ENCODE measurements at regions not wholly inside any gene's neighbourhood (a gene's known extent, or its start where the extent isn't known, plus 50 kb on each side); places are given as distances from the start of the nearest gene placed in this dataset.
A peak's percentile ranks its signal among the peaks of the same experiment; 100 is the strongest.

GRCh38 chr7:140229591-140230515 lies 53.1 kb upstream of the KDM7A start (continued):
- TF ChIP-seq, protein P1, sequence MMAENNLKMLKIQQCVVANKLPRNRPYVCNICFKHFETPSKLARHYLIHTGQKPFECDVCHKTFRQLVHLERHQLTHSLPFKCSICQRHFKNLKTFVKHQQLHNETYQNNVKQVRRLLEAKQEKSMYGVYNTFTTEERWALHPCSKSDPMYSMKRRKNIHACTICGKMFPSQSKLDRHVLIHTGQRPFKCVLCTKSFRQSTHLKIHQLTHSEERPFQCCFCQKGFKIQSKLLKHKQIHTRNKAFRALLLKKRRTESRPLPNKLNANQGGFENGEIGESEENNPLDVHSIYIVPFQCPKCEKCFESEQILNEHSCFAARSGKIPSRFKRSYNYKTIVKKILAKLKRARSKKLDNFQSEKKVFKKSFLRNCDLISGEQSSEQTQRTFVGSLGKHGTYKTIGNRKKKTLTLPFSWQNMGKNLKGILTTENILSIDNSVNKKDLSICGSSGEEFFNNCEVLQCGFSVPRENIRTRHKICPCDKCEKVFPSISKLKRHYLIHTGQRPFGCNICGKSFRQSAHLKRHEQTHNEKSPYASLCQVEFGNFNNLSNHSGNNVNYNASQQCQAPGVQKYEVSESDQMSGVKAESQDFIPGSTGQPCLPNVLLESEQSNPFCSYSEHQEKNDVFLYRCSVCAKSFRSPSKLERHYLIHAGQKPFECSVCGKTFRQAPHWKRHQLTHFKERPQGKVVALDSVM (CRISPR knock-in tag; IDR thresholded peaks at IDR 0.05): peak; percentile 46; the same call in 1 of the 2 replicates
- TF ChIP-seq BRCA1 (CRISPR knock-in tag; IDR thresholded peaks at IDR 0.05): peak; percentile 79; the same call in 1 of the 2 replicates
- peak; percentile 83 for TF ChIP-seq ZNF329 (CRISPR knock-in tag; IDR thresholded peaks at IDR 0.05; ENCODE audit: low read depth)
- TF ChIP-seq XBP1 (CRISPR knock-in tag; IDR thresholded peaks at IDR 0.05): peak; percentile 54; the same call in 1 of the 2 replicates
- TF ChIP-seq U2AF1 (optimal IDR thresholded peaks at IDR 0.05; ENCODE audit: low read depth, low read length): peak; percentile 54
- 0 out of 2 replicates have a peak, but pooled peaks have one; percentile 15 for TF ChIP-seq PHF20 (CRISPR knock-in tag; IDR thresholded peaks at IDR 0.05)
- TF ChIP-seq ISL2 (CRISPR knock-in tag; IDR thresholded peaks at IDR 0.05): peak; percentile 99
- no peak for TF ChIP-seq ZNF431 (CRISPR knock-in tag; IDR thresholded peaks at IDR 0.05; ENCODE audit: borderline replicate concordance, low read depth)
- TF ChIP-seq TEAD2 (CRISPR knock-in tag; IDR thresholded peaks at IDR 0.05): no peak
- TF ChIP-seq, protein P2, sequence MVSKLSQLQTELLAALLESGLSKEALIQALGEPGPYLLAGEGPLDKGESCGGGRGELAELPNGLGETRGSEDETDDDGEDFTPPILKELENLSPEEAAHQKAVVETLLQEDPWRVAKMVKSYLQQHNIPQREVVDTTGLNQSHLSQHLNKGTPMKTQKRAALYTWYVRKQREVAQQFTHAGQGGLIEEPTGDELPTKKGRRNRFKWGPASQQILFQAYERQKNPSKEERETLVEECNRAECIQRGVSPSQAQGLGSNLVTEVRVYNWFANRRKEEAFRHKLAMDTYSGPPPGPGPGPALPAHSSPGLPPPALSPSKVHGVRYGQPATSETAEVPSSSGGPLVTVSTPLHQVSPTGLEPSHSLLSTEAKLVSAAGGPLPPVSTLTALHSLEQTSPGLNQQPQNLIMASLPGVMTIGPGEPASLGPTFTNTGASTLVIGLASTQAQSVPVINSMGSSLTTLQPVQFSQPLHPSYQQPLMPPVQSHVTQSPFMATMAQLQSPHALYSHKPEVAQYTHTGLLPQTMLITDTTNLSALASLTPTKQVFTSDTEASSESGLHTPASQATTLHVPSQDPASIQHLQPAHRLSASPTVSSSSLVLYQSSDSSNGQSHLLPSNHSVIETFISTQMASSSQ (IDR thresholded peaks at IDR 0.05; ENCODE audit: low read depth): peak; percentile 89
- TF ChIP-seq, protein P2 (CRISPR knock-in tag; IDR thresholded peaks at IDR 0.05; ENCODE audit: borderline replicate concordance): peak; percentile 91
- TF ChIP-seq KDM3A (CRISPR knock-in tag; IDR thresholded peaks at IDR 0.05; ENCODE audit: low read depth): peak; percentile 91
- no peak for TF ChIP-seq ARNT (IDR thresholded peaks at IDR 0.05)
- TF ChIP-seq MAZ (IDR thresholded peaks at IDR 0.05; ENCODE audit: borderline replicate concordance, low read depth, low read length): peak; percentile 76; the same call in 1 of the 2 replicates
- peak; percentile 86 for TF ChIP-seq MAZ (CRISPR knock-in tag; IDR thresholded peaks at IDR 0.05; ENCODE audit: low read depth)
- TF ChIP-seq NCOA1 (CRISPR knock-in tag; IDR thresholded peaks at IDR 0.05): peak; percentile 67; the same call in 1 of the 2 replicates
- peak; percentile 95 for TF ChIP-seq RCOR2 (CRISPR knock-in tag; IDR thresholded peaks at IDR 0.05)
- peak; percentile 95 for TF ChIP-seq IRF2 (CRISPR knock-in tag; IDR thresholded peaks at IDR 0.05)
- TF ChIP-seq, protein P3, sequence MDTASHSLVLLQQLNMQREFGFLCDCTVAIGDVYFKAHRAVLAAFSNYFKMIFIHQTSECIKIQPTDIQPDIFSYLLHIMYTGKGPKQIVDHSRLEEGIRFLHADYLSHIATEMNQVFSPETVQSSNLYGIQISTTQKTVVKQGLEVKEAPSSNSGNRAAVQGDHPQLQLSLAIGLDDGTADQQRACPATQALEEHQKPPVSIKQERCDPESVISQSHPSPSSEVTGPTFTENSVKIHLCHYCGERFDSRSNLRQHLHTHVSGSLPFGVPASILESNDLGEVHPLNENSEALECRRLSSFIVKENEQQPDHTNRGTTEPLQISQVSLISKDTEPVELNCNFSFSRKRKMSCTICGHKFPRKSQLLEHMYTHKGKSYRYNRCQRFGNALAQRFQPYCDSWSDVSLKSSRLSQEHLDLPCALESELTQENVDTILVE (CRISPR knock-in tag; IDR thresholded peaks at IDR 0.05): peak; percentile 90
- no peak for TF ChIP-seq RFX1 (IDR thresholded peaks at IDR 0.05)
- no peak for TF ChIP-seq ZNF207 (IDR thresholded peaks at IDR 0.05; ENCODE audit: borderline replicate concordance)
- peak; percentile 77; the same call in 1 of the 2 replicates for TF ChIP-seq RELA (CRISPR knock-in tag; IDR thresholded peaks at IDR 0.05)
- TF ChIP-seq, protein P4, sequence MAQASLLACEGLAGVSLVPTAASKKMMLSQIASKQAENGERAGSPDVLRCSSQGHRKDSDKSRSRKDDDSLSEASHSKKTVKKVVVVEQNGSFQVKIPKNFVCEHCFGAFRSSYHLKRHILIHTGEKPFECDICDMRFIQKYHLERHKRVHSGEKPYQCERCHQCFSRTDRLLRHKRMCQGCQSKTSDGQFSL (CRISPR knock-in tag; IDR thresholded peaks at IDR 0.05): 0 out of 2 replicates have a peak, but pooled peaks have one; percentile 49
- no peak for TF ChIP-seq ZNF569 (CRISPR knock-in tag; IDR thresholded peaks at IDR 0.05; ENCODE audit: borderline replicate concordance)

Data from HepG2 (cell line).